ENCODE measurements at regions not wholly inside any gene's neighbourhood (a gene's known extent, or its start where the extent isn't known, plus 50 kb on each side); places are given as distances from the start of the nearest gene placed in this dataset.
"Not testable (repeated sequence)": the region's sequence is repeated elsewhere in the genome, so short reads cannot be mapped to it uniquely, and the experiment has no call there.

DNA sequence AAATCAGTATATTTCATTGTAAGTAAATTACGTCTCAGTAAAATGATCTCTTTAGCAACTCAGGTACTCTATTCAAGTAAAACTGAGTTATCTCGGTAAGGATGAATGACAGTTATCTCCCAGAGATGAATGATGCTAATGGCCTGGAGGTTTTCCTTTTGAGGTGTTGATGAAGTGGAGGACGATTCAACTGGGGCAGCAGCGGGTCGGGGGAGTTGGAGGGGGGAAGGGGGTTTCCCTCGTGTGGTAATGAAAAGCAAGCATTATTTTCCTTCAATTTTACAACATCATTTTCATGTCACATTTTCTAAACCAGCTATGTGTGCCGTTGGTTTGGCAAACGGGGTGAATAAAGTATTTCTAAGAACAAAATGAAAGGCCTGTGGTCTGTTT is 92.4 kb upstream of the ATXN3L start:
- Histone ChIP-seq H3K9me3 (ENCODE audit: control insufficient read depth, insufficient read depth, low read length) (no peaks in the 10 kb centered on the region), H3K4me1 (ENCODE audit: control insufficient read depth, low read length) (peaks cover 30% of the 10 kb centered on the region), H4K20me1 (ENCODE audit: control insufficient read depth, insufficient read depth, low read depth, low read length) (no peaks in the 10 kb centered on the region), H3K79me2 (ENCODE audit: control insufficient read depth, low read length) (no peaks in the 10 kb centered on the region), H3F3A (ENCODE audit: control insufficient read depth, insufficient read depth) (no peaks in the 10 kb centered on the region; the same call in 1 of the 2 replicates), H3K4me3 (ENCODE audit: low read length) (no peak overlapping the region), H3K27me3 (ENCODE audit: control insufficient read depth, low read length) (no peaks in the 10 kb centered on the region), H3K9me2 (replicated peaks; ENCODE audit: control insufficient read depth, low read length) (no peaks in the 10 kb centered on the region), H3K4me2 (ENCODE audit: low read length) (no peak overlapping the region), H3K36me3 (ENCODE audit: control insufficient read depth, low read length) (no peaks in the 10 kb centered on the region), H3K27ac (ENCODE audit: low read depth, low read length) (no peak overlapping the region)
- no peak for TF ChIP-seq EZH2phosphoT487 (IDR thresholded peaks at IDR 0.05; ENCODE audit: borderline replicate concordance, low read length)
- TF ChIP-seq, protein P1, sequence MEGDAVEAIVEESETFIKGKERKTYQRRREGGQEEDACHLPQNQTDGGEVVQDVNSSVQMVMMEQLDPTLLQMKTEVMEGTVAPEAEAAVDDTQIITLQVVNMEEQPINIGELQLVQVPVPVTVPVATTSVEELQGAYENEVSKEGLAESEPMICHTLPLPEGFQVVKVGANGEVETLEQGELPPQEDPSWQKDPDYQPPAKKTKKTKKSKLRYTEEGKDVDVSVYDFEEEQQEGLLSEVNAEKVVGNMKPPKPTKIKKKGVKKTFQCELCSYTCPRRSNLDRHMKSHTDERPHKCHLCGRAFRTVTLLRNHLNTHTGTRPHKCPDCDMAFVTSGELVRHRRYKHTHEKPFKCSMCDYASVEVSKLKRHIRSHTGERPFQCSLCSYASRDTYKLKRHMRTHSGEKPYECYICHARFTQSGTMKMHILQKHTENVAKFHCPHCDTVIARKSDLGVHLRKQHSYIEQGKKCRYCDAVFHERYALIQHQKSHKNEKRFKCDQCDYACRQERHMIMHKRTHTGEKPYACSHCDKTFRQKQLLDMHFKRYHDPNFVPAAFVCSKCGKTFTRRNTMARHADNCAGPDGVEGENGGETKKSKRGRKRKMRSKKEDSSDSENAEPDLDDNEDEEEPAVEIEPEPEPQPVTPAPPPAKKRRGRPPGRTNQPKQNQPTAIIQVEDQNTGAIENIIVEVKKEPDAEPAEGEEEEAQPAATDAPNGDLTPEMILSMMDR (IDR thresholded peaks at IDR 0.05; ENCODE audit: low read depth, low read length, poor library complexity, severe bottlenecking) = no peak

DNA sequence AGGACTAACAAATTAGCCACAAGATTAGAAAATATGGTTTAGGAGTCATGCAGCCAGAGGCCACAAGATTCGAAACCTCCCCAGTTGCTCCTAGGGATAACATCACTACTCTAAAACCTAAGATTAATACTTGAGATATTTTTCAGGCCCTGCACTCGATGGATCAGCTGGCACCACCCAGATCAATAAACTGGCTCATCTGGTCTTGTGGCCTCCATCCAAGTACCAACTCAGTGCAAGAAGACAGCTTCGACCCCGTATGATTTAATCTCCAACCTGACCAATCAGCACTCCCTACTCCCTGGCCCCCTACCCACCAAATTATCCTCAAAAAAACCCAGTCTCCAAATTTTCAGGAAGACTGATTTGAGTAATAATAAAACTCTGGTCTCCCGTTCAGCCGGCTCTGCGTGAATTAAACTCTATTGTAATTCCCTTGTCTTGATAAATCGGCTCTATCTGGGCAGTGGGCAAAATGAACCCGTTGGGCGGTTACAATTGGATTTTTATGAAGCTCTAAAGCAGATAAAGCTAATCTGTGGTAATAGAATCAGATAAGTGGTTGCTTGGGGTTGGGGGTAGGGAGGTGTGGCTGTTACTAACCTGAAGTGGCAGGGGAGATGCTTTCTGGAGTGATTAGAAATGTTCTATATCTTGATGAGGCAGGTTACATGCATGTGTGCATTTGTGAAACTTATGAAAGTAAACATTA is 91.8 kb upstream of the ATXN3L start:
- H4K20me1 ChIP-seq (ENCODE audit: control insufficient read depth, insufficient read depth, low read depth, low read length) = no peaks in the 10 kb centered on the region
- H3K27me3 ChIP-seq (ENCODE audit: control insufficient read depth, low read length) = no peaks in the 10 kb centered on the region
- no peaks in the 10 kb centered on the region for H3K9me2 ChIP-seq (replicated peaks; ENCODE audit: control insufficient read depth, low read length)
- H3K27ac ChIP-seq (ENCODE audit: low read depth, low read length) = no peak overlapping the region
- H3K79me2 ChIP-seq (ENCODE audit: control insufficient read depth, low read length) = no peaks in the 10 kb centered on the region
- H3K36me3 ChIP-seq (ENCODE audit: control insufficient read depth, low read length) = no peaks in the 10 kb centered on the region
- H3F3A ChIP-seq (ENCODE audit: control insufficient read depth, insufficient read depth) = no peaks in the 10 kb centered on the region; the same call in 1 of the 2 replicates
- H3K4me1 ChIP-seq (ENCODE audit: control insufficient read depth, low read length) = peaks cover 24% of the 10 kb centered on the region
- TF ChIP-seq EZH2phosphoT487 (IDR thresholded peaks at IDR 0.05; ENCODE audit: borderline replicate concordance, low read length) = no peak
- TF ChIP-seq, protein P1 (IDR thresholded peaks at IDR 0.05; ENCODE audit: low read depth, low read length, poor library complexity, severe bottlenecking) = no peak
- no peak overlapping the region for H3K4me2 ChIP-seq (ENCODE audit: low read length)
- H3K4me3 ChIP-seq (ENCODE audit: low read length) = no peak overlapping the region
- no peaks in the 10 kb centered on the region for H3K9me3 ChIP-seq (ENCODE audit: control insufficient read depth, insufficient read depth, low read length)

DNA sequence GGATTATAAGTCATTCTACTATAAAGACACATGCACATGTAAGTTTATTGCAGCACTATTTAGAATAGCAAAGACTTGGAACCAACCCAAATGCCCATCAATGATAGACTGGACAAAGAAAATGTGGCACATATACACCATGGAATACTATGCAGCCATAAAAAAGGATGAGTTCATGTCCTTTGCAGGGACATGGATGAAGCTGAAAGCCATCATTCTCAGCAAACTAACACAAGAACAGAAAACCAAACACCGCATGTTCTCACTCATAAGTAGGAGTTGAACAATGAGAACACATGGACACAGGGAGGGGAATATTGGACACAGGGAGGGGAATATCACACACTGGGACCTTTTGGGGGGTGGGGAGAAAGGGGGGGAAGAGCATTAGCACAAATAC is 88.7 kb upstream of the ATXN3L start:
- H3K27me3 ChIP-seq (ENCODE audit: control insufficient read depth, low read length); H3K9me2 ChIP-seq (replicated peaks; ENCODE audit: control insufficient read depth, low read length); H3K27ac ChIP-seq (ENCODE audit: low read depth, low read length); H3K4me1 ChIP-seq (ENCODE audit: control insufficient read depth, low read length); H3K9me3 ChIP-seq (ENCODE audit: control insufficient read depth, insufficient read depth, low read length); H3F3A ChIP-seq (ENCODE audit: control insufficient read depth, insufficient read depth); H3K36me3 ChIP-seq (ENCODE audit: control insufficient read depth, low read length); H3K79me2 ChIP-seq (ENCODE audit: control insufficient read depth, low read length); H3K4me3 ChIP-seq (ENCODE audit: low read length); H4K20me1 ChIP-seq (ENCODE audit: control insufficient read depth, insufficient read depth, low read depth, low read length); H3K4me2 ChIP-seq (ENCODE audit: low read length): not testable (repeated sequence)

DNA sequence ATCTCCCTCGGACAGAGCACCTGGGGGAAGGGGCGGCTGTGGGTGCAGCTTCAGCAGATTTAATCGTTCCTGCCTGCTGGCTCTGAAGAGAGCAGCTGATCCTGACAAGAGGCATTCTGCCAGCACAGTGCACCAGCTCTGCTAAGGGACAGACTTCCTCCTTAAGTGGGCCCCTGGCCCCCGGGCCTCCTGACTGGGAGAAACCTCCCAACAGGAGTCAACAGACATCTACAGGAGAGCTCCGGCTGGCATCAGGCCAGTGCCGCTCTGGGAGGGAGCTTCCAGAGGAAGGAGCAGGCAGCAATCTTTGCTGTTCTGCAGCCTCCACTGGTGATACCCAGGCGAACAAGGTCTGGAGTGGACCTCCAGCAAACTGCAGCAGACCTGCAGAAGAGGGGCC is 84.9 kb upstream of the ATXN3L start:
- H3K4me1 ChIP-seq (ENCODE audit: control insufficient read depth, low read length); H3K79me2 ChIP-seq (ENCODE audit: control insufficient read depth, low read length); H4K20me1 ChIP-seq (ENCODE audit: control insufficient read depth, insufficient read depth, low read depth, low read length); H3K36me3 ChIP-seq (ENCODE audit: control insufficient read depth, low read length); H3K27me3 ChIP-seq (ENCODE audit: control insufficient read depth, low read length); H3F3A ChIP-seq (ENCODE audit: control insufficient read depth, insufficient read depth); H3K27ac ChIP-seq (ENCODE audit: low read depth, low read length); H3K9me3 ChIP-seq (ENCODE audit: control insufficient read depth, insufficient read depth, low read length); H3K4me2 ChIP-seq (ENCODE audit: low read length); H3K9me2 ChIP-seq (replicated peaks; ENCODE audit: control insufficient read depth, low read length); H3K4me3 ChIP-seq (ENCODE audit: low read length): not testable (repeated sequence)
